ENCODE measurements at regions not wholly inside any gene's neighbourhood (a gene's known extent, or its start where the extent isn't known, plus 50 kb on each side); places are given as distances from the start of the nearest gene placed in this dataset.
"Not testable (repeated sequence)": the region's sequence is repeated elsewhere in the genome, so short reads cannot be mapped to it uniquely, and the experiment has no call there.

GRCh38 chr18:29811519-29811918, 1231.0 kb downstream of the DSC3 start:
- no peak for DNase-seq

GRCh38 chr18:29780816-29781215, 1261.7 kb downstream of the DSC3 start:
- no peak for DNase-seq

- DNase-seq, result no peak
Observed at GRCh38 chr18:29779096-29779495, 1263.4 kb downstream of the DSC3 start.

GRCh38 chr18:29753379-29753778, 1289.2 kb downstream of the DSC3 start:
- DNase-seq, result no peak

- no peak for DNase-seq
Observed at GRCh38 chr18:29749704-29750103, 1292.8 kb downstream of the DSC3 start.

DNA sequence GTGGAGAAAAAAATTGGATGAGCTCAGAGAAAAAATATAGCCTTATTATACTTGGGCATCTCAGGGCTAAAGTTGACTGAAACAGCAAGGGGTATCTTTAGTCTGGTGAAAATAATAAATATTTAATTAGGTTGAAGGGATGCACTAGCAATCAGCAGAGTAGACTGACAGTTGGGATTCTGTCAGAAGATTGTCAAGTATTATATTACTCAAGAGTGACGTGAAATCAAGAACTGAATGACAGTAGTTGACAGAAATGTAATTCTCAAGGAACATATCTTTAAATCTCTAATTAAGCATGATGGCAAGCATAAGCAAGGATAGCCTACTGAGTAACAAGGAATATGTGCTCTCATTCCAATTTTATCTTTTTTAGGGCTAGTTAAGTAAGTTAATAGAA, 1301.1 kb downstream of the DSC3 start:
- no peak for DNase-seq

GRCh38 chr18:29737620-29738019, 1304.9 kb downstream of the DSC3 start:
- no peak for DNase-seq

DNA sequence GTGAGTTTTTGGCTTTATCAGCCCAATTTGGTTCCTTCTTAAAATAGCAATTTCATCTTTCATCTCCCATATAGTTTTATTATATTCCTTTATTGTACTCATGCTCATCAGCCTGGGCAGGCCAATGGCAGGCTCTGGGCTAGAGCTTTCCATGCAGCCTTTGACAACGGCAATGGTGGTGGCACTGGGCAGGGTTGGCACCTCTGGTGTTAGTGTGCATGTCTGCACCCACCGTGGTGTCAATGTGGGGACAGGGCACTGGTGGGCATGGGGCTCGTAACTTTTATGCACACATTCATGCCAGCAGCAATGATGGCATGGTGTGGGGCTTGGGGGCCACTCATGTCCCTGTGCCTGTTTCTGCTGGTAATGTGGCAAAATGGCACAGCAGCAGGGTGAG, 1305.4 kb downstream of the DSC3 start:
- DNase-seq, result no peak

GRCh38 chr18:29730073-29730472, 1312.5 kb downstream of the DSC3 start:
- DNase-seq, result no peak

DNA sequence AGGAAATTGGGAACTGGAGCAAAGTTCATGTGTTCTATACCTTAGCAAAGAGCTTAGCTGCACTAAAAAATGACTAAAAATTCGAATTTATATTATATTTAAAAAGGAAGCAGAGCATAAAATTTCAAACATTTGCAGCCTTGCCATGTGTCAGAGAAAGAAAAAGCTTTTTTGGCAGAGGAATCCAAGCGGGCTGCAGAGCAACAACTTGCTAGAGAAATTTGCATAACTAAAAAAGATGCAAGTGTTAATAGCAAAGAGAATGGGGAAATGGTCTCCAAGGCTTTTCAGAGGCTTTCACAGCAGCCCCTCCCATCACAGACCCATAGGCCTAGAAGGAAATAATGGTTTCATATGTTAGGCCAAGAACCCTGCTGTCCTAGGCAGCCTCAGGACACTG, 1315.9 kb downstream of the DSC3 start:
- no peak for DNase-seq

- not testable (repeated sequence) for DNase-seq
Observed at GRCh38 chr18:29723486-29723885, 1319.1 kb downstream of the DSC3 start.

GRCh38 chr18:29715960-29716359, 1326.6 kb downstream of the DSC3 start:
- not testable (repeated sequence) for DNase-seq

- DNase-seq, result no peak
Observed at GRCh38 chr18:29712785-29713184, 1329.8 kb downstream of the DSC3 start.

- no peak for DNase-seq
Observed at GRCh38 chr18:29711932-29712331, 1330.6 kb downstream of the DSC3 start.

- DNase-seq, result no peak
Observed at GRCh38 chr18:29693334-29693733, 1349.2 kb downstream of the DSC3 start.

DNA sequence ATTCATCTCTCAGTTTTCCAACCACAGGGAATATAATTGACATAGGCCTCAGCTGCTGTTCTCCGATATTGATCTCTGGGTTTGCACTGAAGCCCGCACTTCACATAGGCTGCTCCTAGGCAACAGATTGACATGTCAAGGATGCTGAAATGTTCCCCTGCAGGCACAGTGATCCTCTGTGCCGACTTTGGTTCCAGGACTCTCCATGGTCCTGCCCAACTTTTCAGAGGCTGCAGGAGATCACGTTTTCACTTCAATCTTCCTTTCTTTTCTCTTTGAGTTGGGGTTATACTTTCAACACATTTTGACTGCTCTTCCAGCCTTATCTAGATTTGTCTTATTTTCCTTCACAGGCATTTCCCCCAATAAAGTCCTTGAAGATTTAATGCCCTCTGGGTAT, 1361.0 kb downstream of the DSC3 start:
- DNase-seq, result no peak

- DNase-seq, result no peak
Observed at GRCh38 chr18:29664278-29665036, 1378.1 kb downstream of the DSC3 start.

- no peak for DNase-seq
Observed at GRCh38 chr18:29661924-29662323, 1380.6 kb downstream of the DSC3 start.

GRCh38 chr18:29660777-29661176, 1381.8 kb downstream of the DSC3 start:
- no peak for DNase-seq

GRCh38 chr18:29653671-29654215, 1388.8 kb downstream of the DSC3 start:
- DNase-seq, result no peak

GRCh38 chr18:29652797-29653196, 1389.7 kb downstream of the DSC3 start:
- DNase-seq, result no peak

GRCh38 chr18:29651122-29651680, 1391.3 kb downstream of the DSC3 start:
- DNase-seq, result no peak

- DNase-seq, result no peak
Observed at GRCh38 chr18:29648891-29649290, 1393.7 kb downstream of the DSC3 start.

GRCh38 chr18:29647700-29648099, 1394.8 kb downstream of the DSC3 start:
- DNase-seq, result no peak

DNA sequence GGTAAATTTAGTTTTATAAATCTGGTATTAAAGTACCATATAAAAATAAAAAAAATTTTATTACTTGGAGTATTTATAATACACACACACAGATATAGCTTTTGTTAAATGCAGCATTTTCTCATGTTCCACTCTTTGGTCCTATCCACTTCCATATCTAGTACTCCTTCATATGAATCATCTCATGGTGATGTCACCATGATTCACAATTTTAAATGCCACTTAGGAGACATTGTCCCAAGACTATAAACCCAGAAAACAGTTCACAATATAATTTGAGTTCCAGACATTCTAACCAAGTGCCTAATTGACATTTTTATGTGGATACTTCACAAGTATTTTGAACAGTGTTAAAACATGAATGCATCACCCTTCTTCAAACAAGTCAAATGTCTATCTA, 1398.3 kb downstream of the DSC3 start:
- DNase-seq, result no peak
